ENCODE measurements at regions not wholly inside any gene's neighbourhood (a gene's known extent, or its start where the extent isn't known, plus 50 kb on each side); places are given as distances from the start of the nearest gene placed in this dataset.

GRCh38 chr6:18976091-18976490 is 588.9 kb downstream of the RNF144B start:
- DNase-seq, result no peak

- DNase-seq, result no peak
Measured at GRCh38 chr6:18976966-18977365, 589.8 kb downstream of the RNF144B start.

- no peak for DNase-seq
Measured at GRCh38 chr6:18978337-18979128, 591.4 kb downstream of the RNF144B start.

- DNase-seq, result no peak
Measured at GRCh38 chr6:18985061-18985460, 597.9 kb downstream of the RNF144B start.

GRCh38 chr6:18985996-18986395 is 598.8 kb downstream of the RNF144B start:
- no peak for DNase-seq

GRCh38 chr6:18988636-18989035 is 601.5 kb downstream of the RNF144B start:
- no peak for DNase-seq

GRCh38 chr6:18990059-18990978 is 603.2 kb downstream of the RNF144B start:
- DNase-seq, result peak; percentile 34

- peak; percentile 65 for DNase-seq
Measured at GRCh38 chr6:18997375-18997826, 610.3 kb downstream of the RNF144B start.

- no peak for DNase-seq
Measured at GRCh38 chr6:19002976-19003560, 615.9 kb downstream of the RNF144B start.

- DNase-seq, result no peak
Measured at GRCh38 chr6:19004176-19004575, 617.0 kb downstream of the RNF144B start.

GRCh38 chr6:19009769-19010168 is 622.6 kb downstream of the RNF144B start:
- no peak for DNase-seq

GRCh38 chr6:19013026-19013705 is 626.0 kb downstream of the RNF144B start:
- DNase-seq, result peak; percentile 27

- peak; percentile 26 for DNase-seq
Measured at GRCh38 chr6:19024737-19025136, 637.6 kb downstream of the RNF144B start.

- no peak for DNase-seq
Measured at GRCh38 chr6:19028201-19028600, 641.1 kb downstream of the RNF144B start.

- no peak for DNase-seq
Measured at GRCh38 chr6:19032591-19033295, 645.6 kb downstream of the RNF144B start.

- no peak for DNase-seq
Measured at GRCh38 chr6:19033683-19034082, 646.5 kb downstream of the RNF144B start.

GRCh38 chr6:19034986-19035385 is 647.8 kb downstream of the RNF144B start:
- DNase-seq, result no peak

- DNase-seq, result peak; percentile 11
Measured at GRCh38 chr6:19035461-19036195, 648.5 kb downstream of the RNF144B start.

- no peak for DNase-seq
Measured at GRCh38 chr6:19036196-19036555, 649.0 kb downstream of the RNF144B start.

GRCh38 chr6:19037607-19038006 is 650.5 kb downstream of the RNF144B start:
- no peak for DNase-seq

GRCh38 chr6:19039287-19039686 is 652.1 kb downstream of the RNF144B start:
- DNase-seq, result no peak

GRCh38 chr6:19041906-19042305 is 654.8 kb downstream of the RNF144B start:
- no peak for DNase-seq
